Left kidney (tissue), 1 donor: ENCODE measurements at regions not wholly inside any gene's neighbourhood (a gene's known extent, or its start where the extent isn't known, plus 50 kb on each side); places are given as distances from the start of the nearest gene placed in this dataset.
"Not testable (repeated sequence)": the region's sequence is repeated elsewhere in the genome, so short reads cannot be mapped to it uniquely, and the experiment has no call there.

Experiments
- DNase-seq: peaks from one replicate; pipeline ENCODE4 v3.0.0-alpha.2; 2013

DNA sequence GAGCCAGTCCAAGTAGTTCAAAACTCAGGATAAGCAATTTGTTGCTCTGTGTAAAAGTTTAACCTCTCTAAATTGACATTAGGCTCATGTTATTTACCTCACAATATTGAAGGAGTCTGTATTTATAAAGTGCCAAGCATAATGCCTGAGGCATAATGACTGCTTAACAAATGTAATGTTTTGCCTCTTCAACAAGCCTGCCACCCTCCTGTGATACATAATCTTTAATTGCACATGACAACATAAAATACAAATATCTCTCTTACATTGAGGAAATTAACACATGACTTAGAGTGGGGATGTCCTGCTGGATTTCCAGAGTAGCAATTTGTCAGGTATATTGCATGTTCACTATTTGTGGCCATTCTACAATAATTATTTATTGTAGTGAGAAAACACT lies 469.2 kb upstream of the ANO5 start:
- no peak for DNase-seq

DNA sequence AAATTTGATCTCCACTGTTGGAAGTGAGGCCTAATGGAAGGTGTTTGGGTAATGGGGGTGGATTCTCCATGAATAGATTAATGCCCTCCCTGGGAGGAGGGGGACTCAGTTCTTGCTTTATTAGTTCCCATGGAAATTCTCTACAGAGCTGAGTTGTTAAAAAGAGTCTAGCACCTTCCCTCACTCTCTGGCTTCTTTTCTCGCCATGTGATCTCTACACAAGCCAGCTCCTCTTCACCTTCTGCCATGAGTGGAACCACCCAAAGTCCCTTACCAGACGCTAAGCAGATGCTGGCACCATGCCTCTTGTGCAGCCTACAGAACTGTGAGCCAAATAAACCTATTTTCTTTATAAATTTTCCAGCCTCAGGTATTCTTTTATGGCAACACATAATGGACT lies 465.8 kb upstream of the ANO5 start:
- no peak for DNase-seq

DNA sequence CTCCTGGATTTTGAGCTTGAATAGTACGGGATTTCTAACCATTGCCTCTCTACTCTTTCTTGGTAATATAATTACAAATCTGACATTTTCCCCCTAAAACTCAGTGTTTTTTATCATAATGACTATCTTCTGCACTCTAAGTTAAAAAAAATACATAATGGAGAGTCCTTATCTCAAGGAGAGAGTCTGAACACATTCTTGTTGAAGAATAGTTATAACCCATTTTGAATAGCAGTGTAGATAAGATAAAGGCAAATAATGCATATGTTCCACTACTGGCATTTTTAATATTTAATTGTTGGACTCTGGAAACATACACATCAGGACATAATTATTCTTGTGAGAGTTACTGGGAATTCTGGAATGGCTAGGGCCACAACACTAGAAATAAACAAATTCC lies 456.5 kb upstream of the ANO5 start:
- DNase-seq: no peak

DNA sequence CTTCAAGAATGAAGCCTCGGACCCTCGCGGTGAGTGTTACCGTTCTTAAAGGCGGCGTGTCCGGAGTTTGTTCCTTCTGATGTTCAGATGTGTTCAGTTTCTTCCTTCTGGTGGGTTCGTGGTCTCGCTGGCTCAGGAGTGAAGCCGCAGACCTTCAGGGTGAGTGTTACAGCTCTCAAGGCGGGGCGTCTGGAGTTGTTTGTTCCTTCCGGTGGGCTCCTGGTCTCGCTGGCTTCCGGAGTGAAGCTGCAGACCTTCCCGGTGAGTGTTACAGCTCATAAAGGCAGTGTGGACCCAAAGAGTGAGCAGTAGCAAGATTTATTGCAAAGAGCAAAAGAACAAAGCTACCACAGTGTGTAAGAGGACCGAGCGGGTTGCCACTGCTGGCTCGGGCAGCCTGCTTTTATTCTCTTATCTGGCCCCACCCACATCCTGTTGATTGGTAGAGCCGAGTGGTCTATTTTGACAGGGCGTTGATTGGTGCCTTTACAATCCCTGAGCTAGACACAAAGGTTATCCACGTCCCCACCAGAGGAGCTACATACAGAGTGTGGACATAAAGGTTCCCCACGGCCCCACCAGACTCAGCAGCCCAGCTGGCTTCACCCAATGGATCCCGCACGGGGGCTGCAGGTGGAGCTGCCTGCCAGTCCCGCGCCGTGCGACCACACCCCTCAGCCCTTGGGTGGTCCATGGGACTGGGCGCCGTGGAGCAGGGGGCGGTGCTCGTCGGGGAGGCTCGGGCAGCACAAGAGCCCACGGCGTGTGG lies 440.2 kb upstream of the ANO5 start:
- not testable (repeated sequence) for DNase-seq

DNA sequence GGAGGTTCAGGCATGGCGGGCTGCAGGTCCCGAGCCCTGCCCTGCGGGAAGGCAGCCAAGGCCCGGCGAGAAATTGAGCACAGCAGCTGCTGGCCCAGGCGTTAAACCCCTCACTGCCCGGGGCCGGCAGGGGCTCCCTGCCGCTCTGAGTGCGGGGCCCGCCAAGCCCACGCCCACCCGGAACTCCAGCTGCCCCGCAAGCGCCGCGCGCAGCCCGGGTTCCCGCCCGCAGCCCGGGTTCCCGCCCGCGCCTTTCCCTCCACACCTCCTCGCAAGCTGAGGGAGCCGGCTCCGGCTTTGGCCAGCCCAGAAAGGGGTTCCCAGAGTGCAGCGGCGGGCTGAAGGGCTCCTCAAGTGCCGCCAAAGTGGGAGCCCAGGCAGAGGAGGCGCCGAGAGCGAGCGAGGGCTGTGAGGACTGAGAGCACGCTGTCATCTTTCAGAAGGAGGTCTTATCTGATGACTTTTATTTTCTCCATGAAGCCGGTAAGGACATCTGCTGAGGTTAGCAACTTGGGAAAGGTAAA lies 439.6 kb upstream of the ANO5 start:
- not testable (repeated sequence) for DNase-seq

DNA sequence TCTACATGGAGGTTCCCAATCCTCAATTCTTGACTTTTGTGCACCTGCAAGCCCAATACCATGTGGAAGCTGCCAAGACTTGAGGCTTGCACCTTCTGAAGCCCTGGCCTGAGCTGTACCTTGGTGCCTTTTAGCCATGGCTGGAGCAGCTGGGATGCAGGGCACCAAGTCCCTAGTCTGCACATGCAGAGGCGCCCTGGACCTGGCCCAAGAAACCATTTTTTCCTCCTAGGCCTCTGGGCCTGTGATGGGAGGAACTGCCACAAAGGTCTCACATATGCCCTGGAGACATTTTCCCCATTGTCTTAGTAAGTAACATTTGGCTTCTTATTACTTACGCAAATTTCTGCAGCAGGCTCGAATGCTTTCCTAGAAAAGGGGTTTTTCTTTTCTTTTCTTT lies 431.9 kb upstream of the ANO5 start:
- no peak for DNase-seq

DNA sequence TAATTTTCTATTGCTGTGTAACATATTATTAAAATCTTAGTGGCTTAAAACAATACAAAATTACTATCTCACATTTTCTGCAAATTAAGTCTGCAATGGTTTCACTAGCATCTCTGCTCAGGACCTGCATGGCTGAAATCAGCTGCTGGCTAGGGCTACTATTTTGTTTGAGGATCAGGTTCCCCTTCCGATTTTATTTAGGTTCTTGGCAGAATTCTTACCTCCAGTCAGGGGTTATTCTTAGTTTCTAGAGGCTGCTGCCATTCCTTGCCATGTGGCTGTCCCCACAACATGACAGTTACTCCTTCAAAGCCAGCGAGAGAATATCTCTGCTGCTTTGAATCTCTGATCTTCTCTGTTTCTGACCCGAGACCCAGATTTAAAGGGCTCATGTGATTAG lies 424.5 kb upstream of the ANO5 start:
- DNase-seq: no peak

DNA sequence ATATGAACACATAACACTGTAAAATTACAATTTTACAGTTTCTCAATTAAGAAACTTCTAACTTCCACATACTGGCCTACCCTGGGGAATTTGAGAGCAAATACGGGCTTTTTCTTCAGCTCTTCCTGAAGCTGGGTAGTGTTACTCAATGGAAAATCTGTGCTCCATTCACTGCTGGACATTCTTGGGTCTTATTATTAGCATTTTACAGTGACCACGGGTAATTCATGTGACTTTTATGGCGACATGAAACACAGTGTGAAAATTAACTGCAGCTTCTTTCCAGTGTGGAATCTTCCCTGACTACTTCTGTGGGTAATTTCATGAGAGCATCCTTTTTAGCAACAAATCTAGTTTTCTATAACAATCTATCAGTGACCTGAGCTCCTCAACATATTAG lies 423.7 kb upstream of the ANO5 start:
- no peak for DNase-seq

DNA sequence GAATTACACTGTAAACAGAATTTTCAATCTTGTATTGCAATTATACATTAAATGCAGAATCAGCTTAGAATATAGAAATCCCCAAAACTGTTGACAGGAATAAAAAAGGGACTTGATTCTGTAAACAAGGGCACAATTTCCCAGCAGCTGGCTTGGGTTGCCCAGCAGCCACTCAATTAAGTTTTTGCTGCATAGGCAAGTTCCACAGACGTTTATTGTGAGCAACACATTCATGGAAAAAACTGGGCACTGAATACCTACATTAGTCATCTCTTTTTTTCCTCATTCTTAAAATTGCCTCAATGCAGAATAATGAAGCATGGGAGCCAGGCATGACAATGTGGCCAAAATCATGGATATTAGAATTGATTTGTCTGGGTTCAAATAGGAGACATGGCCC lies 421.8 kb upstream of the ANO5 start:
- no peak for DNase-seq

DNA sequence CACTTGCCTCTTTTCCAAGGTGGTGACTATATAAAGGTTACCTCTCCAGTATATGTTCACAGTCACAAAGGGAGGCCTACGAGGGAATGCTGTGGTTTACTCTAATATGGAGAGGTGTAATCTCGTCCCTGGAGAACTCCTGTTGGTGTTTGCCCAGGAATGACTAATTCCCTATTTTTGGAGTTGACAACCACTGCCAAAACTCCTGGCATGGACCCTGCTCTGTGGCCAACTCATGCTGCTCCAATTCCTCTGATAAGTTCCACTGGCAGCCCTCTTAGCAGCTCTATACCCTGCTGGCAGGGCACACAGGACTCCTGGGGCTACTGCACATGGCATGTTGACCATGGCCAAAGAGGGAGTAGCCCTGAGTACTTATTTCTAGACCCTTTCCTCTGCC lies 418.7 kb upstream of the ANO5 start:
- DNase-seq: no peak

DNA sequence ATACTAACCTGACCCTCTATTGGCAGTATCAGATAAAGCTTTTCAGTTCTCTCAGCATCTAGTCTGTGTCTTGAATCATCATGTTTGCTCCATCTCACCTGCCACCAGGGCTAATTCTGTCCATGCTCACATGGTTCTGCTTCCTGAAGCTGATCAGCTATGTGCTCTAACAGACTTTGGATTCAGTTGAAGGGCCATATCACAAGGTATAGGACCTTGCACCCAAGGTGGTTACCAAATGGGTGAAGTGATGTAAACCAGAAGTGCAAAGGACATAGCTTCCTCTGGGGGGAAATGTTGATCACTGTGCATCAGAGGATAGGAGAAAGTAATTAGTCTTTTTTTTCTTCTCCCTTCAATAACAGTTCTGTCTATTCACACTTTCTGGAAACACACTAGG lies 417.0 kb upstream of the ANO5 start:
- no peak for DNase-seq

DNA sequence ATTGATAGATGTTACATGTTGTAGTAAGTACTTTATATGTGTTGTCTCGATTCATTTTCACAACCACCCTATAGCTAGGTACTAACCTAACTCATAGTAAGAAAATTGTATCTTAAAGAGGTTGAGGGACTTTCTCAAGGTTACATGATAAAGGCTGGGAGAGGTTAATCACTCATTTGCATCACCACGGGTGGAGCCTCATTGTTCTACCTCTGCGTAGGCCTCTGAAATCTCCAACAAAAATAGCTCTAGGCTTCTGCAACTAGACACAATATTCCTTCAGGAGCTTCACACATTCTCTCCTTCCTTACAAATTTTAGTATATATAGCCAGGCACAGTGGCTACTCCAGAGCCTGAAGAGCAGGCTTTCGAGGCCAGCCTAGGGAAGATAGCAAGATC lies 408.9 kb upstream of the ANO5 start:
- no peak for DNase-seq

DNA sequence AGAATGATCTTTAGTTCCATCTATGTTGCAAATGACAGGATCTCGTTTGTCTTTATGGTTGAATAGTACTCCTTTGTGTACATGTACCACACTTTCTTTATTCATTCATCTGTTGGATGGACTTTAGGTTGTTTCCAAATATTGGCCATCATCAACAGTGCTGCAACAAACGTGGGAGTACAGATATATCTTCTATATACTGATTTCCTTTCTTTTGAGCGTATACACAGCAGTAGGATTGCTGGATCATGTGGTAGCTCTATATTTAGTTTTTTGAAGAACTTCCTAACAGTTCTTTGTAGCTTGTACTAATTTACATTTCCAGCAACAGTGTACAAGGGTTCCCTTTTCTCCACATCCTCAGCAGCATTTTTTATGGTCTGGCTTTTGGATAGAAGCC lies 407.5 kb upstream of the ANO5 start:
- no peak for DNase-seq

DNA sequence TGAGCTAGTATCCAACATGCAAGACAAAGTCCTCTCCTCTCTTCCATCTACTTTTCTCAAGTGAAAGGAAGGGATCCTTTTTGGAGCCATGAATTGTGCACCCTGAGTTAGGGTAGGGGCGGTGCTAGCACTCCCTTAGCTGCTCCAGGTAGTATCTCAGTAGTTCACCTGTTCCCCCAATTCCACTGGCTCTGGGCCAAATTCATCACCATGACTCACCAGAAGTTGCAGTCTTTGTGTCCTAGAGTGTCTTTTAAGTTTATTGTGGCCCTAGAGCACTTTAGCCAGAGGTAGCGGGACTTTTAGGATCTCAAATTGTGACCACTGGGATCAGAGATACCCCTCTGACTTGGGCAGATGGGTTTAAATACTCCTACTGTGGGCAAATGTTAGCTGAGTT lies 398.6 kb upstream of the ANO5 start:
- DNase-seq: no peak

DNA sequence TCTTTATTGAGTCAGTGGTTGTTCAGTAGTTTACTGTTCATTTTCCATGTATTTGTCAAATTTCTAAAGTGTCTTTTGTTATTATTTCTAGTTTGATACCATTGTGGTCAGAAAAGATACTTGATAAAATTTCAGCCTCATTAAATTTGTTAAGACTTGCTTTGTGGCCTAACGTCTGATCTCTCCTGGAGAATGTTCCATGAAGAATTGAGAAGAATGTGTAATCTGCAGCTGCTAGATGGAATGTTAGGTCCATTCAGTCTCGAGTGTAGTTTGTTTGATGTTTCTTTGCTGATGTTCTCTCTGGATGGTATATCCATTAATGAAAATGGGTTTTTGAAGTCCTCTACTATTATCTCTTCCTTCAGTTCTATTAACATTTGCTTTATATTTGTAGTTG lies 394.7 kb upstream of the ANO5 start:
- DNase-seq: no peak

DNA sequence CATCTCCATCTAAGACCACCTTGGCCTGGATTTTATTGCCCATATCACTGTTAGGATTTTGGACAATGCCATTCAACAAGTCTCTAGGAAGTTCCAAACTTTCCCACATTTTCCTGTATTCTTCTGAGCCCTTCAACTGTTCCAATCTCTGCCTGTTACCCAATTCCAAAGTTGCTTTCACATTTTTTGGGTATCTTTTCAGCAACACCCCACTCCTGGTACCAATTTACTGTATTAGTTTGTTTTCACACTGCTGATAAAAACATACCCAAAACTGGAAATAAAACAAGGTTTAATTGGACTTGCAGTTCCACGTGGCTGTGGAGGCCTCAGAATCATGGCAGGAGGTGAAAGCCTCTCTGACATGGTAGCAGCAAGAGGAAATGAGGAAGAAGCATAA lies 388.4 kb upstream of the ANO5 start:
- not testable (repeated sequence) for DNase-seq

DNA sequence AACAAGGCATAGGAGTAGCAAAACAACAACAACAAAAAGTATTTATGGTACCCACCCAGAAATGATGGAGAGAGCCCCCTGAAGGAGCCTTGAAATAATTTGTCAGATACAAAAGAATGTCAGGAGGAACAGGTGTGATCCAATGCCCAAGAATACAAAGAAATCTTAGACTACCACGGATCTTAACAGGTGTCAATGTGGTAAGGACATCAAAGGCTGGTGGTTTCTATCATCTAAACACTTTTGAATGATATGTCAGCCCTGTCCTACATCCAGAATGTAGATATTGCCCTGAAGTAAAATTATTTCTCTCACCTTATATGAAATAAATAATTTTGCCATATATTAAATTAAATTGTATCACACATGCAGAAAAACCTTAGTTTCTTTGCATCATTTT lies 386.4 kb upstream of the ANO5 start:
- no peak for DNase-seq

DNA sequence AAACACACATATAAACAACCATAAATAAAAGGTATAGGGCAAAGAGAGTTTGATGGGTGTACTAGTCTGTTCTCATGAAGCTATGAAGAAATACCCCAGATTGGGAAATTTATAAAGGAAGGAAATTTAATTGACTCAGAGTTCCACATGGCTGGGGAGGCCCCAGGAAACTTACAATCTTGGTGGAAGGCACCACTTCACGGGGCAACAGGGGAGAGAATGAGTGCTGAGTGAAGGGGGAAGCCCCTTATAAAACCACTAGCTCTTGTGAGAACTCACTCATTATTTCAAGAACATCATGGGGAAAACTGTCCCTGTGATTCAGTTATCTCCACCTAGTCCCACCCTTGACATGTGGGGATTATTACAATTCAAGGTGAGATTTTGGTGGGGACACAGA lies 385.9 kb upstream of the ANO5 start:
- no peak for DNase-seq

DNA sequence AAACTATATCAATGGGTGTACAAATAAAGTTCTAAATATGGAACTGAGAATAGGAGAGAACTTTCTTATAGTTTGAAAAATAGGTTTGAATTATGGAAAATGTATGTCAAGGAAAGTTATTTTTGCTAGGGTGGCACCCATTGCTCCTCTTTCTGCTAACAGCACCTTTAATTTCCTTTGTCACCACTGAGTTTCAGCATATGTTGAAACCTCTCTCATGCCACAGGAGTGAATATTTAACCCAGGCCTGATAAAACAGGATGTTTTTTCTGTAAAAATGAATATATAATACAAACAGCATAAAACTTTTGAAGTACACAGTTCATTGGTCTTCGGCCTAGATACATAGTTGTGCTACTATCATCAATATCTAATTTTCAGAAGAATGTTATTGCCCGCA lies 385.5 kb upstream of the ANO5 start:
- no peak for DNase-seq

DNA sequence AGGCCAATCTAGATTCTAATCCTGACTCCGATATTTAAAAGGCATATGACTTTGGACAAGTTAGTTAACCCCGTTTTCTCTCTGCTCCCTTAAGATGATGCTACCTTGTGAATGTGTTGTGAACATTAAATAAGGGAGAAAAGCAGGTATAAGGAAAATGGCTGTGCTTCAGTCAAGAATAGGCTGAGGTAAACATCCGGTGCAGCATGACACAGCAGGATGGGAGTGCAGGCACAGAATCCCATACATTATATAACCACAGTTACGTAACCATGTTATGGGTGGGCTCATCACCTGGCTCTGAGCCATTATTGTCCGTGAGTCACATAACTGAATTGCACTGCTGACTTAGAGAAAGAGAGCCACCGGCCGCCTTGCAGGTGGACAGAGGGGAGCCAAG lies 382.2 kb upstream of the ANO5 start:
- DNase-seq: no peak

DNA sequence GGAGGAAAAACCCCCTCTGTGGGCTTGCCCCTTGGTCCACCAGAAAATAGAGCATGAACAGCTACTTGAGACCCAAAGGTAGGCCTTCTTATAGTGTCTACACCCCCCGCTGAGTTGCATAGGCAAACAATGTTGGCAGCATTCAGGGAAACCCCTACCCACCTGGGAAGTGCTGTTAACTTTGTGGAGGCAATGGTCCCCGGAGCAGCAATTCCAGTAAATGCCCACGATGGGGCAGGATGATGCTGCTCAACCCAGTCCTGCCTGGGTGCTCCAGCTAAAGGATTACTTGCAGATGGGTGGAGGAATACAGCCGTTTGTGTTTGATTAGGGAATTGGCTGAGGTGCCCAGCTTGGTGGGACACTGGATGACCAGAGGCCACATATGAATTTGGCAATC lies 381.3 kb upstream of the ANO5 start:
- no peak for DNase-seq

DNA sequence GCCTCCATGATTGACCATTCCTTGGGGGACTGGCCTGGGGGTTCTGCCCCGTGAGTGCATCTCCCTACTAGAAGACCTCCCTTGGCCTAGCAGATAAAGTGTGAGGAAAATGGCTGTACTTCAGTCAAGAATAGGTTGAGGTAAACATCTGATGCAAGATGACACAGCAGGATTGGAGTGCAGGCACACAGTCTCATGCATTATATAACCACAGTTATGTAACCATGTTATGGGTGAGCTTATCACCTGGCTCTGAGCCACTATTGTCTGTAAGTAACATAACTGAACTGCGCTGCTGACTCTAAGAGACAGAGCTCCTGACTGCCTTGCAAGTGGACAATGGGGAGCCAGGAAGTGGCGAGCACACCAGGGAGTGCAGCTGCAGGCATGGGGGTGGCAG lies 378.7 kb upstream of the ANO5 start:
- no peak for DNase-seq

DNA sequence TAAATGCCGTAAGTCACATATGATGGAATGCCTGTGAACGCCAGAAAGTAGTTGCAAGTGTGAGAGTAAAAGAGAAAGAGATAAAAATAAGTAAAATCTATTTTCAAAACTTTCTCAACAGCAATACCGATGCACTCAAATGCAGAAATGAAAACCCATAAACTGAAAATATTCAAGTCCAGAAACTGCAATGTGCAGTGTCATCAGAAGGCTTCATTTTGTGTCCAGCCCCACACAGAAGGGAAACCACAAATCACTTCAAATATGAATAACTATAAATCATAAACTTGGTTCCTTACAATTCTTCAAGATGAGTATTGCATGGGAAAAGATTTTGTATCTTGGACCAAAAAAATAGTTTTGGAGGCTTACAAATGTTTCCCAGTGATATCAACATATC lies 375.2 kb upstream of the ANO5 start:
- DNase-seq: no peak

DNA sequence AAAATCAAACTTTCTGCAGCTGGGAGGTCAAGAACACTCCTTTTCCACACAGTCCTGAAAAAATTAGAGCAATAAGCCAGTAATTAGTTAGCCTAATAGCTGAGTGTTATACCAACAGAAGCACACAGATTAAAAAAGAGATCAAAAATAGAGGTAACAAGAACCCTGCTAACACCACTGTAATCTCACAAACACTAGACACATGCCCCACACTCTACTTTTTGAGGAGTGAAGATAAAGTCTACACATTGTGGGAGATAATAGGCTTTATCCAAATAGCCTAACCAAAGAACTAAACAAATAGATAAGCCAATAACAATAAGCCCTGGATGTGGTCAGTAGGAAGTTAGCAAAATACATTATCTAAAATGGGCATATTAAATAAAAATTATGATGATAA lies 372.7 kb upstream of the ANO5 start:
- no peak for DNase-seq

DNA sequence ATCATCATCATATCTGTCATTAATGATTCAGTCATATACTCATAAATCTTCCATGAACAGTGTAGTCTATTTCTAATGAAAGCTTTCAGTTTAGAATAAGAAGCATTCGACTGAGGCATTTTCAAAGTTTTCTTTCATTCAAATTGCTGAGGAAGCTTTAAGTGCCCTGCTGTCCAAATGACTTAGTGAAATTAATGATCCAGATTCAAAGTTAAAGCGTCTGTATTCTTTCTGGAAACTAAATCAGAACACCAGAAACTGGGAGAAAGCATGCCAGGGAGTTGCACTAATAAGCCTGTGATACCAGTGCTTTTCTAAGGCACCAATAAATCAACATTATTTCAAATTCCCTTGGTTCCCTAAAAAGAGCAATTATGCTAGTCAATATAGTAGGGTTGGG lies 367.8 kb upstream of the ANO5 start:
- no peak for DNase-seq
